ENCODE measurements at regions not wholly inside any gene's neighbourhood (a gene's known extent, or its start where the extent isn't known, plus 50 kb on each side); places are given as distances from the start of the nearest gene placed in this dataset.
A peak's percentile ranks its signal among the peaks of the same experiment; 100 is the strongest.

DNA sequence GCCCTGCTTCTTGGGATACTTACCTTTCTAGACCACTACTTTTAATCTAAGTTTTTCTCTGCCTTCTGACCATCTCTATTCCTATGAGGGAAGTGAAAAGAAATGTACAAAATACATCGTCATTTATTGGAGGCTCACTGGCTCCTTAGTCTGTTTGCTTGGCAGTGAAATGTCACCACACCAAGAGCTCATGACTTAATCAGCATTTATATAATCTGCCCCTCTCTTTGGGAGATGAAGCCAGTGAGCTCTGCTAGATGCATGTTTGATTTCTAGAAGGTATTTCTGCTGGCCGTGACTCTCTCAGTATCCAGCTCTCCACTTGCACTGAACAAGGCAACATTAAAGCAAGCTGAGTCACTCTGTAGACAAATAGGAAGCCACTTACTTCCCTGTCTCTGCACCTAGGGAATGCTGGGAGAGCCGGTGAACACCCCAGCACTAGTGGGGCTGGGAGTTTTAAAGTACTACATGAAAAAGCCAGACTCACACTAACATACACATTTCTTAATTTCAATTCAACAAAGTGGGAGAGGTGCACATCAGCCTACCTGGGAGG is 79.1 kb downstream of the MID1IP1 start:
- Mint-ChIP-seq H3K27me3 (no peaks in the 10 kb centered on the region), H3K4me3 (peak overlapping the region; percentile 50), H3K9me3 (no peaks in the 10 kb centered on the region), H3K4me1 (peaks cover 32% of the 10 kb centered on the region), H3K36me3 (no peaks in the 10 kb centered on the region), H3K27ac (peak overlapping the region; percentile 69)
- peak; percentile 4 for ATAC-seq

DNA sequence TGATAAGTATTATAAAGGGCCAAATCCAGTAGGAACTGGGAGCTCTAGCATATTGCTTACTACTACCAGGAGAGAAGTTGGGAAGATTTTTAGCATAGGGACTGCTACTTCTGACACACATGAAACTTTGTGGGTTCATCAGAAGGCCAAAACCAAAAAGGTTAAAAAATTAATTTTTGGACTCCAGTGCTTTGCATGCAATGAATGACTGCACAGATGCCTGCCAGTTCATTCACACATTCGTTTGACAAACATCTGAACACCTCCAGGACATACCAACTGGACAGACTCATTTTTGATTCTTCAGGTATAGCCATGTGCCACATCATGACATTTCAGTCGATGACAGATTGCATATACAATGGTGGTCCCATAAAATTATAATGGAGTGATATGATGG is 79.8 kb downstream of the MID1IP1 start:
- H3K36me3 Mint-ChIP-seq = no peaks in the 10 kb centered on the region
- H3K4me1 Mint-ChIP-seq = peaks cover 32% of the 10 kb centered on the region
- H3K4me3 Mint-ChIP-seq = no peak overlapping the region
- no peaks in the 10 kb centered on the region for H3K9me3 Mint-ChIP-seq
- peak; percentile 18 for ATAC-seq
- H3K27ac Mint-ChIP-seq = peak overlapping the region; percentile 69
- no peaks in the 10 kb centered on the region for H3K27me3 Mint-ChIP-seq

DNA sequence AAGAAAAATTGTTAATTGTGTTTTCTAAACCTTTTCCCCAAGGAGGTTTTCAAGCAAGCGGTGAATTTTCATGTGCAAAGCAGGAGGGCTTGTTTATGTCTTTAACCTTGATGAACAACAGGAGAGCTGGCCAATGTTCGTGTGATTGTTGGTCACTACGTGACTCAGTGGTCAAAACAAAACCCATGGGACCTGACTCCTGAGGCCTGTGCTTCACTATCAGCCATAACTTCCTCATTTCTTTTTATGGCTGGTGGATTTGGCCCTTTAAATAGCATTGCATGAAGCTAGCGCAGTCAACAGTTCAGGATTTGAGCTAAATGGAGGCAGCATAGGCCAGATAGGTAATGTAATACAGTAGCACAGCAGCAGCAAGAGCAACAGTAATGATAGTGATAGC is 80.5 kb downstream of the MID1IP1 start:
- Mint-ChIP-seq H3K36me3 (no peaks in the 10 kb centered on the region), H3K9me3 (no peaks in the 10 kb centered on the region), H3K27me3 (no peaks in the 10 kb centered on the region), H3K4me3 (no peak overlapping the region), H3K4me1 (peaks cover 32% of the 10 kb centered on the region), H3K27ac (peak overlapping the region; percentile 69)
- ATAC-seq = peak; percentile 69

DNA sequence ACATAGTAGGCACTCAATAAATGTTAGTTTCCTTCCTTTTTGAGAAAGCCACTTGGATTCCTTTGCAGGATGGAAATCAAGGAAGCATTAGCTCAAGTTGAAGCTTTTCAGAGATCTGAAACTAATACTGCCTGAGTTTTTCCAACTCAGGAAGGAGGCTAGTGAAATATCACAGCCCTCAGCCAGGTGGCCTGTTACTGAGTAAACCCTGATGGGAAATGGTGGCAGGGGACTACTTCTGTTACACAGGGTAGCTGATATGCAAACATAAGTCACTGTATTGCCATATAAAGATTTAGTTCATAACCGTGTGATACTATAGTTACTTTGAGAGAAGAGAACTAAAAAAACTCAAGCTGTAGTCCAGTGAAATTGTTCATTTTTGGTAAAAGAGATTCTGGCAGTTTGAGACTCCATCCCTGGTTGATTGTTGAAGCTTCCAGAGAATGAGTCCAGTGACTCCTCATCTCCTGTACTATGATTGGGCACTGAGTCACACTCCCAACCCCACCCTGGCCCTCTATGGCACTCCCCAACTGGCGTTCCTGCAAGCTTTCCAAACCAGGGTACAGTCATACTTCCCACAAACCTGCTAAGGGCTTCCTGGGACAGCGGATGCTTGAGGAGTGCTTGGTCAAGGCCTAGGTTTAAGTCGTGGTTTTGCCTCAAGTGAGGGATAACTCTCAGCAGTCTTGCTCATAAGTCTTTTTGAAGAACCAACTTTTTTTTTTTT is 81.8 kb downstream of the MID1IP1 start:
- no peaks in the 10 kb centered on the region for H3K27me3 Mint-ChIP-seq
- H3K4me1 Mint-ChIP-seq = peaks cover 32% of the 10 kb centered on the region
- no peaks in the 10 kb centered on the region for H3K9me3 Mint-ChIP-seq
- H3K36me3 Mint-ChIP-seq = no peaks in the 10 kb centered on the region
- no peak overlapping the region for H3K4me3 Mint-ChIP-seq
- no peak overlapping the region for H3K27ac Mint-ChIP-seq
- ATAC-seq = no peak

DNA sequence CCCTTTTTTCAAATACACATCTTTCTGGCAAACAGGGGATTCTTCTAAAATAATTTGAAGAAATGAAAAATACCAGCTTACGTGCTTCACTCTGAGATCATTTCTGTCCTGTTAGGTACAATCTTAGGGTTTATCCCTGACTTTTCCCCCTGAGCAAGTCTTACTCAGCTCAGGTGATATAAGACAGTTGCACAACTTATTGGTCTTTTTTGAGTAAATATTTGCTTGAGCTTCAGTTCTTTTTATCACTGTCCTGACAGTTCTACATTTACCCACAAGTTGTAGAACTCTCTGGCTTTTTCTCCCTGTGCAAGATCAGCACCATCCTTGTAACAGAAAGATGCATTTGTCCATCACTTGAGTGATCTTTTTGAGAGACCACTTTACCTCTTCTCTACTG is 84.9 kb downstream of the MID1IP1 start:
- no peak overlapping the region for H3K4me3 Mint-ChIP-seq
- no peaks in the 10 kb centered on the region for H3K27me3 Mint-ChIP-seq
- H3K27ac Mint-ChIP-seq = no peak overlapping the region

DNA sequence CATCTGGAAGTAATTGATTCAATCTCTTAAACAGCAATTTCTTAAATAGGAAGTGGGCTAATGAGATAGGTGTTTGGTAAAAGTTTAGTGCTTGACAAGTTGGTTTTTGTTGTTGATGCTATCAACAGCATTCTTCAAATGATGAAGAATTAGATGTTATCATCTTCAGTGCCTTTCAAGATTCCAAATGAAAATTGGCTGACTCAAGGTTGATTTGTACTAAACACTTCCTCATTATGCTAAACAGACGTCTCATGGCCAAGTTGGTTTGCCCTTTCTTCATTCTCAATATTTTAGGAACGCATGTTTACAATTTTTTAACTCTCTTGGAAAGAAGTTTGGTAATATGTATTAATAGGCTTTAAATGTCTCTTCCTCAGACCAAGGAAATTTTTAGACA is 86.0 kb downstream of the MID1IP1 start:
- H3K27me3 Mint-ChIP-seq = no peaks in the 10 kb centered on the region
- no peak overlapping the region for H3K4me3 Mint-ChIP-seq
- no peak for ATAC-seq
- no peak overlapping the region for H3K27ac Mint-ChIP-seq
- no peaks in the 10 kb centered on the region for H3K9me3 Mint-ChIP-seq
- H3K36me3 Mint-ChIP-seq = no peaks in the 10 kb centered on the region
- H3K4me1 Mint-ChIP-seq = peaks cover 7% of the 10 kb centered on the region

More for the DNA sequence above, 84.9 kb downstream of the MID1IP1 start:
- no peak for ATAC-seq
- H3K36me3 Mint-ChIP-seq = no peaks in the 10 kb centered on the region
- H3K9me3 Mint-ChIP-seq = no peaks in the 10 kb centered on the region
- H3K4me1 Mint-ChIP-seq = peaks cover 8% of the 10 kb centered on the region

DNA sequence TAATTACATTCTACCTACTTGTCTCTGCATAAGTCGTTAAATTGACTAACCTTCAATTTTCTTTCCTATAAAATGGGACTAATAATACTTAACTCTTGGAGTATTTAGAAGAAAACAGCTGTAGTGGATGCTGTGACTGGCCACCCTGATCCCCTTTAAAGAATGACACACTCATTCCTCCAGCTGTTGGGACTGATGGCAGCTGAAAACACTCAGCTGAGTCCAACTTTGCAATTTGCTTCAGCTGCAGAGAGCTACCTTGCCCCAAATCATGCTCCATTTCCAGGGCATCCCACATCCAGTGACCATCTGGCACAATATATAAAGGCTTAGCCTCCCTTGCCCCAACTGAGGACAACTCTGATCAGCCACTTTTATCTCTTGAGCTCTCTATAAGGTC is 89.1 kb downstream of the MID1IP1 start:
- no peaks in the 10 kb centered on the region for H3K36me3 Mint-ChIP-seq
- H3K27me3 Mint-ChIP-seq = no peaks in the 10 kb centered on the region
- H3K27ac Mint-ChIP-seq = no peak overlapping the region
- H3K4me1 Mint-ChIP-seq = peaks cover 7% of the 10 kb centered on the region
- H3K9me3 Mint-ChIP-seq = no peaks in the 10 kb centered on the region
- H3K4me3 Mint-ChIP-seq = no peak overlapping the region
- ATAC-seq = no peak

DNA sequence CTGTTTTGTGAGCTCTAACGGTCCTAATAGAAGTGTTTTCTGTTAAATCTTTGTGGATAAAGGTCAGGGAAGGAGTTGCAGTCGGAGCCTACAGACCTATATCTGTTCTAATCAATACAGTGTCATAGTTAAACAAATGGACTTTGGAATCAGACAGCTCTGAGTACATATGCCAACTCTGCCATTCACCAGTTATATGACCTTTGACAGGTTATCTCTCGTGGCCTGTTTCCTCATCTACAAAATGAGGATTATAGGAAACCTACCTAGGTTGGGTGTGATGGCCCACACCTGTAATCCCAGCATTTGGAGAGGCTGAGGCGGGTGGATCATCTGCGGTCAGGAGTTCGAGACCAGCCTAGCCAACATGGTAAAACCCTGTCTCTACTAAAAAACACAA is 89.7 kb downstream of the MID1IP1 start:
- Mint-ChIP-seq H3K9me3 (no peaks in the 10 kb centered on the region), H3K4me1 (peaks cover 7% of the 10 kb centered on the region)
- no peak for ATAC-seq

DNA sequence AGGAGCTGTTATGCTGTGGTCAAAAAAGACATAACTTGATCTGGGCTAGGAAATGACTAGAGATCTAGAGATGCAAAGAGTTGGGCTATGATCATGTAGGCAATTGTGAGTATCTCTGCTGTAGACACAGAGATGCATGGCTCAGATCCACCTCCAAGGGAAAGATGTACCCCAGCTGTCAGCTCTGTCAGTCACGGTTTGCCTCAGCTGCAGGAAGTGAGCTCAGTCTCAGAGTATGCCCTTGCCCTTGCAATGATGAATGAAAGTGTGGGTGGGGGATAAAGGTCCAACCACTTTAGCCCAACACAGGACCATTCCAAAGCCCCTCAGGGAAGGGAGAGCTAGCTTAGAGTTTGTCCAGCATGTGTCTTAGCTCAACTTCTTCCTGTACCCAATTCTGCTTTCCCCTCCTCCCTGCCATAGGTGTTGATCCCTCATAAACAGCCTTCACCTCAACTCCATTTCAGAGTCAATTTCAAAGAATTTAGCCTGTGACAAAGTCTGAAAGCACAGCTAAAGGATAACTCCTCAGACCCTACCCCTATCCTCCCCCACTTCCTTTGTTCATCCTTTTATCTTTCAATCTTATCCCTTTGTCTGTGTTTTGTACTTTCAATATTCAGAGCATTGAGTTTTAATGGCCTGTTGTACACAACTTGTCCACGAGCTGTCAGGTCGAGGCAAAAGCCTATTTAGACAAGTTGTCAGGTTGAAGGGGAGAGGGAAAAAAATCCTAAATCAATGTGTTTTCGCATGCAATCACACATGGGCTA is 90.6 kb downstream of the MID1IP1 start:
- no peaks in the 10 kb centered on the region for H3K9me3 Mint-ChIP-seq
- no peak overlapping the region for H3K4me3 Mint-ChIP-seq
- H3K27me3 Mint-ChIP-seq = no peaks in the 10 kb centered on the region
- peak; percentile 65 for ATAC-seq
- no peak overlapping the region for H3K27ac Mint-ChIP-seq
- H3K4me1 Mint-ChIP-seq = peaks cover 7% of the 10 kb centered on the region
- no peaks in the 10 kb centered on the region for H3K36me3 Mint-ChIP-seq

More for the DNA sequence above, 89.7 kb downstream of the MID1IP1 start:
- Mint-ChIP-seq H3K27me3 (no peaks in the 10 kb centered on the region), H3K4me3 (no peak overlapping the region), H3K36me3 (no peaks in the 10 kb centered on the region), H3K27ac (no peak overlapping the region)

DNA sequence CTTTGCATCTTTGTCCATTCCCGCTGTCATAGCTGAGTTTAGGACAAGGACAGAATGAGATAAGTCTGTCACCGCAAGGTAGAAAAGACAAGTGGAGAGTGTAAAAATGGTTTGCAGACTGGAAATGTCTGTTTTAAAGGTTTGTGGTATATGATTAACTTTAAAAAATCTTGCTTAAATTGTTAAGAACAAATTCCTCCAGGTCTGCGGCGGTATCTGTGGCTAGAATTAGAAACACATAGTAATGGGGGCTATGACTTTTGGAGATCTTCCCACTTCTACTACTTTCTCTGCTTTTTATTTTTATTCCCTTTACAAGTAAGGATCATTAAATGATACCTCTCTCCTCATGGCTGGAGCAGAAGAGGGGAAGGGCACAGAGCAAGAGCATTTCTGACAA is 92.2 kb downstream of the MID1IP1 start:
- Mint-ChIP-seq H3K9me3 (no peaks in the 10 kb centered on the region), H3K27me3 (no peaks in the 10 kb centered on the region), H3K4me1 (peaks cover 7% of the 10 kb centered on the region), H3K36me3 (no peaks in the 10 kb centered on the region), H3K27ac (no peak overlapping the region), H3K4me3 (no peak overlapping the region)
- ATAC-seq = no peak

DNA sequence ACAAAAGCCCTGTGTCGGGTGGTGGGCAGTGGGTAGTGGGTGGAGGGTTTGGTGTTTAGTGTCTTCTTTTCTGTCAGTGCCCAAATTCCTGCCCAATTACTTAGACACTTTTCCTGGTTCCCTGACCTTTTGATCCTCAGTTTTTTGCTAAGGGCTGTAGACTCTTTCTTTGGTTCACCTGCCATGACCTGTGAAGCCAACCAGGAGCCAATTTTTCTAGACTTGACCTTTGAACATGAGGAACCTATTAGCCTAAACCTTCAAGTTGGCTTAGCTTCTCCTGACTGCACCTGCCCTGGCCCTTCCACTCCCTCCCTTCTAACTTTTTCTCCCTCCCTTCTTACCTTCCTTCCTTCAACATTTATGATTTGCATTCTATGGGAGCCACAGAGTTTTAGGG is 94.5 kb downstream of the MID1IP1 start:
- no peak for ATAC-seq
- H3K27ac Mint-ChIP-seq = no peak overlapping the region
- H3K36me3 Mint-ChIP-seq = no peaks in the 10 kb centered on the region
- H3K27me3 Mint-ChIP-seq = no peaks in the 10 kb centered on the region
- H3K4me1 Mint-ChIP-seq = peaks cover 7% of the 10 kb centered on the region
- H3K4me3 Mint-ChIP-seq = no peak overlapping the region
- H3K9me3 Mint-ChIP-seq = no peaks in the 10 kb centered on the region

DNA sequence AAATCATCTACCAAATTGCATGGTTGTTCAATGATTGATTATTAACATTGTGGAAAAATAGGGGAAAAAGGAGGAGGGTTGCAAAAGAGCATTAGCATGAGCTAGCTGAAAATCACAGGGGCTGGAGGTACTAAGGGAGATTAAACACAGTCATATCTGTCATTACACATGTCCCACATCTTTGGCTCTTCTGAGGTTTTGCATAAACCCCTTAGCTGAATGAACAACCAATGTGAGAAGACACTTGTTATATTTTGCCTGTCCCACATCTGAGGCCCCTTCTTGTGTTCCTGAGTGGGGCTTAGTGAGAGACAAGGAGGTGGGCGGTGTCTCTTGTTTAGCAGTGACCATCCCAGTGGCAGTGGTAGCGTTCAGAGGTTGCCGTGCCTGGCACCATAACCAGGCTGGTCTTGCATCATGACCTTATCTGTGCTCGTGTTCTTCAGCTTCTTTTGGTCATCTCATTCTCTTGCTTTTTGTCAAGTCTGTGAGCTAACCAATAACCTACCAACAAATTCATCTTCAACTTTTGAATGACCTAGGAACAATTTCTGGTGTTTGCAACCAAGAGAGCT is 95.6 kb downstream of the MID1IP1 start:
- ATAC-seq = no peak
- no peaks in the 10 kb centered on the region for H3K36me3 Mint-ChIP-seq
- peaks cover 3% of the 10 kb centered on the region for H3K4me1 Mint-ChIP-seq
- no peak overlapping the region for H3K4me3 Mint-ChIP-seq
- H3K27me3 Mint-ChIP-seq = no peaks in the 10 kb centered on the region
- H3K27ac Mint-ChIP-seq = no peak overlapping the region
- no peaks in the 10 kb centered on the region for H3K9me3 Mint-ChIP-seq

DNA sequence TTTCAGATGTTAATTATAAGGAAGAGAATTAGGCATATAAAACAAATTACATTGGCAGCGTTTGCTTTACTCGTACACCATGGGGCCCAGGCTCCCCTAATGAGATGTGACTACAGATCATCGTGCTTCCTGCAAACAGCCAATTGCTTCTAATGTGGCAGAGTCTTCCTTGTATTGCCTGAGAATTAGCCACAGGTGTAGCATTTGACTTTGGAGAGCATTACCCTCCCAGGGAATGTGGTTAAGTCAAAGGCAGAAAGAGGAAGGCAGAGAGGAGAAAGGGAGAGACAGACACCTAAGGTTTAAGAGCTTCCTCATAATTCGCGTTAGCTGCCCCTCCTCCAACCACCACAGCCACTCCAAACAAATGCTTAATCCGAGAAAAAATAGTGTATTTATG is 97.0 kb downstream of the MID1IP1 start:
- H3K36me3 Mint-ChIP-seq = no peaks in the 10 kb centered on the region
- H3K4me1 Mint-ChIP-seq = no peaks in the 10 kb centered on the region
- H3K27me3 Mint-ChIP-seq = no peaks in the 10 kb centered on the region
- ATAC-seq = no peak
- H3K4me3 Mint-ChIP-seq = no peak overlapping the region
- H3K27ac Mint-ChIP-seq = no peak overlapping the region
- no peaks in the 10 kb centered on the region for H3K9me3 Mint-ChIP-seq

DNA sequence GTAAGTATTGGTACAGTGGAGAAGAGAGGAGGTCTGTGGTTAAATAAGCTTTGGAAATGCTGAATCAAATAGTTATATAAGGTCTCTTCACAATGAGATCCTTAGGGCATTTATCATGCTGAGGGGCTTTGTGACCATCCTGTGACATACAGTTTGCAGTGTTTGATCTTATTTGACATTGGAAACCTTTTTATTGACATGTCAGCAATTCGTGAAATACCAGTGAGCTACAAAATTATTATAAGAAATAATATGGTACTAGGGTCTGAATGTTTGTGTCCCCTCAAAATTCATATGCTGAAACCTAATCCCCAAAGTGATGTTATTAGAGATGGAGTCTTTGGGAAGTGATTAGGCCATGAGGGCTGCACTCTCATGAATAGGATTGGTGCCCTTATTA is 98.4 kb downstream of the MID1IP1 start:
- Mint-ChIP-seq H3K4me3 (no peak overlapping the region), H3K27me3 (no peaks in the 10 kb centered on the region), H3K4me1 (no peaks in the 10 kb centered on the region), H3K9me3 (no peaks in the 10 kb centered on the region), H3K27ac (no peak overlapping the region), H3K36me3 (no peaks in the 10 kb centered on the region)
- ATAC-seq = no peak

DNA sequence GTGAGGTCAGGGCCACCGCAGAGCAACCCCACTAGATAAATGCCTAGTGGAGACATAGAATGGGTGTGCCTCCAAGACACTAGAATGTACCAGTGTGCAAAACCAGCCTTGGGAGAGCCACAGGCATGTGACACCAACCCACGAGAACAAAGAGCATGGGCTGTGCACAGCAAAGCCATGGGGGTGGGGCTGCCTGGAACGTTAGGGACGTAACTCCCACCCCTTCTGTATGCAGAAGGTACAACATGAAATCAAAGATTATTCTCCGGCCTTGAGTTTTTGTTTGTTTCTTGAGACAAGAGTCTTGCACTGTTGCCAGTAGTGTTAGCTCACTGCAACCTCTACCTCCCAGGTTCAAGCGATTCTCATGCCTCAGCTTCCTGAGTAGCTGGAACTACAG is 99.5 kb downstream of the MID1IP1 start:
- no peaks in the 10 kb centered on the region for H3K27me3 Mint-ChIP-seq
- no peak for ATAC-seq
- H3K27ac Mint-ChIP-seq = no peak overlapping the region
- H3K4me3 Mint-ChIP-seq = no peak overlapping the region
- H3K9me3 Mint-ChIP-seq = no peaks in the 10 kb centered on the region
- no peaks in the 10 kb centered on the region for H3K36me3 Mint-ChIP-seq
- no peaks in the 10 kb centered on the region for H3K4me1 Mint-ChIP-seq

Data from stimulated activated memory B cell treated with anti-CD40 and anti-IgM and Interleukin-4, amounts not matched to agents 10 μg/mL and 1 μg/mL and 100 μg/mL, for 72 hours (primary cell).